ENCODE measurements at regions not wholly inside any gene's neighbourhood (a gene's known extent, or its start where the extent isn't known, plus 50 kb on each side); places are given as distances from the start of the nearest gene placed in this dataset.

GRCh38 chr2:215793747-215794595 is 219.4 kb downstream of the MREG start:
- H3K36me3 ChIP-seq (ENCODE audit: control insufficient read depth in 2 of 2, insufficient read depth in 2 of 2, low read length in 1 of 2): no peaks in the 10 kb centered on the region
- H3K4me3 ChIP-seq: no peak overlapping the region
- H3K9ac ChIP-seq (ENCODE audit: control insufficient read depth, insufficient read depth, low read length): no peak overlapping the region
- no peaks in the 10 kb centered on the region for H3K79me2 ChIP-seq (ENCODE audit: control insufficient read depth, insufficient read depth, low read length)
- H4K20me1 ChIP-seq (ENCODE audit: control insufficient read depth, insufficient read depth): no peaks in the 10 kb centered on the region
- intact Hi-C loops (cut with micrococcal nuclease; ENCODE audit: unreplicated experiment) (no loop called here), in situ Hi-C loops (cut with MboI) (no loop called here)
- H3K4me2 ChIP-seq (ENCODE audit: control insufficient read depth, insufficient read depth): no peak overlapping the region
- no TSS peak for BruUV-seq (replicated peaks)
- ATAC-seq (peak; percentile 67), DNase-seq (ENCODE audit: low read depth, low spot score) (peak; percentile 56), FAIRE-seq (peak; percentile 35)
- ChIA-PET RAD21 (ENCODE audit: unreplicated experiment) (interaction anchor here (0.8 to 3.5 kb wide), 7 partner anchors 18 to 120 kb away, joined by 3 to 17 read pairs (median 4); no protein-coding TSS in a partner anchor), CTCF (interaction anchor here (0.9 to 3.6 kb wide), 9 partner anchors 8 to 138 kb away, joined by 3 to 14 read pairs (median 5); no protein-coding TSS in a partner anchor), SMC1A (ENCODE audit: uncharacterized antibody, unreplicated experiment) (interaction anchor here (0.5 to 5.4 kb wide), 19 partner anchors 7 to 403 kb away, joined by 3 to 36 read pairs (median 4); no protein-coding TSS in a partner anchor), POLR2A (interaction anchor here (0.7 to 1.0 kb wide), 2 partner anchors 34 to 65 kb away, joined by 3 to 10 read pairs; no protein-coding TSS in a partner anchor)
- H3K9me3 ChIP-seq (replicated peaks; ENCODE audit: control insufficient read depth, insufficient read depth, low read length): no peaks in the 10 kb centered on the region
- no peaks in the 10 kb centered on the region for H3K27me3 ChIP-seq (replicated peaks in 1 of 2; ENCODE audit: control insufficient read depth in 2 of 2, insufficient read depth in 2 of 2, low read length in 1 of 2)
- H3K4me1 ChIP-seq (ENCODE audit: control insufficient read depth, insufficient read depth, low read length): peaks cover 5% of the 10 kb centered on the region; the same call in 1 of the 2 replicates
- no peak overlapping the region for H3K27ac ChIP-seq (ENCODE audit: control insufficient read depth, insufficient read depth)
- TF ChIP-seq RUNX3 (IDR thresholded peaks at IDR 0.05; ENCODE audit: low read length) (peak; percentile 44), IKZF1 (conservative IDR thresholded peaks at IDR 0.05) (peak; percentile 73), BCL11A (IDR thresholded peaks at IDR 0.05; ENCODE audit: low read depth, low read length) (peak; percentile 31; the same call in 1 of the 2 replicates), DPF2 (IDR thresholded peaks at IDR 0.05) (peak; percentile 51; the same call in 1 of the 2 replicates), STAT3 (IDR thresholded peaks at IDR 0.05; ENCODE audit: low read depth, low read length) (no peak), SP1 (IDR thresholded peaks at IDR 0.05; ENCODE audit: low read depth, low read length) (no peak), MTA2 (IDR thresholded peaks at IDR 0.05; ENCODE audit: low read depth) (peak; percentile 63; the same call in 1 of the 2 replicates), NR2C2 (IDR thresholded peaks at IDR 0.05; ENCODE audit: borderline replicate concordance, control insufficient read depth, insufficient read length, low read depth) (no peak), SPI1 (IDR thresholded peaks at IDR 0.05; ENCODE audit: borderline replicate concordance, insufficient read depth, low read depth, low read length) (peak; percentile 68; the same call in 1 of the 2 replicates), IKZF2 (IDR thresholded peaks at IDR 0.05) (peak; percentile 62 to 64; a peak in 3 of 4 replicates)
- TF ChIP-seq, protein P1, sequence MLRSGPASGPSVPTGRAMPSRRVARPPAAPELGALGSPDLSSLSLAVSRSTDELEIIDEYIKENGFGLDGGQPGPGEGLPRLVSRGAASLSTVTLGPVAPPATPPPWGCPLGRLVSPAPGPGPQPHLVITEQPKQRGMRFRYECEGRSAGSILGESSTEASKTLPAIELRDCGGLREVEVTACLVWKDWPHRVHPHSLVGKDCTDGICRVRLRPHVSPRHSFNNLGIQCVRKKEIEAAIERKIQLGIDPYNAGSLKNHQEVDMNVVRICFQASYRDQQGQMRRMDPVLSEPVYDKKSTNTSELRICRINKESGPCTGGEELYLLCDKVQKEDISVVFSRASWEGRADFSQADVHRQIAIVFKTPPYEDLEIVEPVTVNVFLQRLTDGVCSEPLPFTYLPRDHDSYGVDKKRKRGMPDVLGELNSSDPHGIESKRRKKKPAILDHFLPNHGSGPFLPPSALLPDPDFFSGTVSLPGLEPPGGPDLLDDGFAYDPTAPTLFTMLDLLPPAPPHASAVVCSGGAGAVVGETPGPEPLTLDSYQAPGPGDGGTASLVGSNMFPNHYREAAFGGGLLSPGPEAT (IDR thresholded peaks at IDR 0.05; ENCODE audit: low read depth): peak; percentile 17; the same call in 1 of the 2 replicates
- TF ChIP-seq, protein P2, sequence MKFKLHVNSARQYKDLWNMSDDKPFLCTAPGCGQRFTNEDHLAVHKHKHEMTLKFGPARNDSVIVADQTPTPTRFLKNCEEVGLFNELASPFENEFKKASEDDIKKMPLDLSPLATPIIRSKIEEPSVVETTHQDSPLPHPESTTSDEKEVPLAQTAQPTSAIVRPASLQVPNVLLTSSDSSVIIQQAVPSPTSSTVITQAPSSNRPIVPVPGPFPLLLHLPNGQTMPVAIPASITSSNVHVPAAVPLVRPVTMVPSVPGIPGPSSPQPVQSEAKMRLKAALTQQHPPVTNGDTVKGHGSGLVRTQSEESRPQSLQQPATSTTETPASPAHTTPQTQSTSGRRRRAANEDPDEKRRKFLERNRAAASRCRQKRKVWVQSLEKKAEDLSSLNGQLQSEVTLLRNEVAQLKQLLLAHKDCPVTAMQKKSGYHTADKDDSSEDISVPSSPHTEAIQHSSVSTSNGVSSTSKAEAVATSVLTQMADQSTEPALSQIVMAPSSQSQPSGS (IDR thresholded peaks at IDR 0.05; ENCODE audit: low read length): 0 out of 2 replicates have a peak, but pooled peaks have one; percentile 15
- TF ChIP-seq, protein P3, sequence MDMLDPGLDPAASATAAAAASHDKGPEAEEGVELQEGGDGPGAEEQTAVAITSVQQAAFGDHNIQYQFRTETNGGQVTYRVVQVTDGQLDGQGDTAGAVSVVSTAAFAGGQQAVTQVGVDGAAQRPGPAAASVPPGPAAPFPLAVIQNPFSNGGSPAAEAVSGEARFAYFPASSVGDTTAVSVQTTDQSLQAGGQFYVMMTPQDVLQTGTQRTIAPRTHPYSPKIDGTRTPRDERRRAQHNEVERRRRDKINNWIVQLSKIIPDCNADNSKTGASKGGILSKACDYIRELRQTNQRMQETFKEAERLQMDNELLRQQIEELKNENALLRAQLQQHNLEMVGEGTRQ (IDR thresholded peaks at IDR 0.05; ENCODE audit: borderline replicate concordance, low read depth, low read length): no peak
- 60% methylated on average over 3 of the region's 3 CpGs for WGBS (ENCODE audit: insufficient coverage, insufficient replicate concordance, low lambda C conversion rate, missing lambda C conversion rate)
- no peak overlapping the region; the same call in 1 of the 2 replicates for H2AFZ ChIP-seq (ENCODE audit: control insufficient read depth, low read depth, low read length)
